SKM-1 treated with dmso at 0.1 percent for 144 hours (cell line): ENCODE measurements at regions not wholly inside any gene's neighbourhood (a gene's known extent, or its start where the extent isn't known, plus 50 kb on each side); places are given as distances from the start of the nearest gene placed in this dataset.

Experiments
- DNase-seq: peaks from one replicate; lab custom pipeline; 2025; ENCODE audit not compliant: unreplicated experiment; lab: John Stamatoyannopoulos, UW

GRCh38 chr17:74077231-74077630 lies 126.2 kb upstream of the RPL38 start:
- no peak for DNase-seq

- DNase-seq, result no peak
Observed at GRCh38 chr17:74078363-74078941, 125.0 kb upstream of the RPL38 start.

GRCh38 chr17:74079537-74080300 lies 123.8 kb upstream of the RPL38 start:
- no peak for DNase-seq

GRCh38 chr17:74080656-74081582 lies 122.6 kb upstream of the RPL38 start:
- no peak for DNase-seq

GRCh38 chr17:74082886-74083285 lies 120.6 kb upstream of the RPL38 start:
- no peak for DNase-seq

GRCh38 chr17:74083321-74083720 lies 120.2 kb upstream of the RPL38 start:
- no peak for DNase-seq

GRCh38 chr17:74085434-74085833 lies 118.0 kb upstream of the RPL38 start:
- no peak for DNase-seq

GRCh38 chr17:74087002-74087585 lies 116.4 kb upstream of the RPL38 start:
- DNase-seq, result no peak

- DNase-seq, result no peak
Observed at GRCh38 chr17:74088285-74088933, 115.1 kb upstream of the RPL38 start.

- DNase-seq, result no peak
Observed at GRCh38 chr17:74088934-74089329, 114.5 kb upstream of the RPL38 start.

GRCh38 chr17:74089380-74089779 lies 114.1 kb upstream of the RPL38 start:
- DNase-seq, result no peak

- DNase-seq, result peak; percentile 30
Observed at GRCh38 chr17:74089869-74090464, 113.5 kb upstream of the RPL38 start.

- DNase-seq, result no peak
Observed at GRCh38 chr17:74094651-74095050, 108.8 kb upstream of the RPL38 start.

- no peak for DNase-seq
Observed at GRCh38 chr17:74096456-74096855, 107.0 kb upstream of the RPL38 start.

- no peak for DNase-seq
Observed at GRCh38 chr17:74097450-74098135, 105.9 kb upstream of the RPL38 start.

GRCh38 chr17:74098136-74099024 lies 105.1 kb upstream of the RPL38 start:
- DNase-seq, result no peak

- no peak for DNase-seq
Observed at GRCh38 chr17:74099442-74100340, 103.8 kb upstream of the RPL38 start.

GRCh38 chr17:74104921-74105320 lies 98.6 kb upstream of the RPL38 start:
- DNase-seq, result no peak
